GM18858 (cell line): ENCODE measurements at regions not wholly inside any gene's neighbourhood (a gene's known extent, or its start where the extent isn't known, plus 50 kb on each side); places are given as distances from the start of the nearest gene placed in this dataset.

Source experiments
- ATAC-seq: cut with Tn5 transposase; IDR thresholded peaks from one replicate; pipeline ENCODE4 v1.9.1; 2021; ENCODE audit not compliant: unreplicated experiment

GRCh38 chr4:188197566-188197965, 58.3 kb downstream of the TRIML1 start:
- ATAC-seq: no peak

- no peak for ATAC-seq
Measured at GRCh38 chr4:188198982-188199792, 59.9 kb downstream of the TRIML1 start.

GRCh38 chr4:188201851-188202250, 62.6 kb downstream of the TRIML1 start:
- no peak for ATAC-seq

GRCh38 chr4:188206783-188207182, 67.5 kb downstream of the TRIML1 start:
- no peak for ATAC-seq

- ATAC-seq: no peak
Measured at GRCh38 chr4:188214861-188215260, 75.6 kb downstream of the TRIML1 start.

GRCh38 chr4:188218392-188218791, 79.2 kb downstream of the TRIML1 start:
- no peak for ATAC-seq

GRCh38 chr4:188220006-188220405, 80.8 kb downstream of the TRIML1 start:
- ATAC-seq: no peak

- ATAC-seq: no peak
Measured at GRCh38 chr4:188221090-188221489, 81.8 kb downstream of the TRIML1 start.

GRCh38 chr4:188228279-188228678, 89.0 kb downstream of the TRIML1 start:
- ATAC-seq: no peak

- ATAC-seq: no peak
Measured at GRCh38 chr4:188232428-188232827, 93.2 kb downstream of the TRIML1 start.

GRCh38 chr4:188242041-188242440, 102.8 kb downstream of the TRIML1 start:
- no peak for ATAC-seq

GRCh38 chr4:188245651-188246050, 106.4 kb downstream of the TRIML1 start:
- ATAC-seq: no peak

GRCh38 chr4:188246488-188246887, 107.2 kb downstream of the TRIML1 start:
- ATAC-seq: no peak

- no peak for ATAC-seq
Measured at GRCh38 chr4:188254211-188254610, 115.0 kb downstream of the TRIML1 start.

GRCh38 chr4:188262464-188262863, 123.2 kb downstream of the TRIML1 start:
- ATAC-seq: no peak

GRCh38 chr4:188263321-188263720, 124.1 kb downstream of the TRIML1 start:
- no peak for ATAC-seq

GRCh38 chr4:188266386-188266785, 127.1 kb downstream of the TRIML1 start:
- no peak for ATAC-seq

- no peak for ATAC-seq
Measured at GRCh38 chr4:188268131-188268908, 129.1 kb downstream of the TRIML1 start.

- no peak for ATAC-seq
Measured at GRCh38 chr4:188270273-188271069, 131.2 kb downstream of the TRIML1 start.

GRCh38 chr4:188275686-188276085, 136.4 kb downstream of the TRIML1 start:
- no peak for ATAC-seq

GRCh38 chr4:188279184-188279583, 139.9 kb downstream of the TRIML1 start:
- no peak for ATAC-seq
